Colonic mucosa (tissue), 4 donors: ENCODE measurements at regions not wholly inside any gene's neighbourhood (a gene's known extent, or its start where the extent isn't known, plus 50 kb on each side); places are given as distances from the start of the nearest gene placed in this dataset.

ENCODE experiments used
- DNase-seq: peaks from one replicate; pipeline ENCODE4 v3.0.0-alpha.2; 2020
- H3K27ac ChIP-seq: fragments of 200-600 bp; one replicate; pipeline ENCODE4 v1.8.0; 2021
- H3K27me3 ChIP-seq: fragments of 200-600 bp; one replicate; pipeline ENCODE4 v1.8.0; 2021
- H3K36me3 ChIP-seq: fragments of 200-600 bp; one replicate; pipeline ENCODE4 v1.8.0; 2021
- H3K4me1 ChIP-seq: fragments of 200-600 bp; one replicate; pipeline ENCODE4 v1.8.0; 2021; ENCODE audit warnings: mild to moderate bottlenecking
- H3K4me3 ChIP-seq: fragments of 200-600 bp; one replicate; pipeline ENCODE4 v1.8.0; 2021
- H3K9ac ChIP-seq, 2 donors: one replicate each; pipeline ENCODE4 v1.7.0; 2013; ENCODE audit warnings: control low read depth in 2 of 2, low read depth in 2 of 2, low read length in 2 of 2
- H3K9me3 ChIP-seq: fragments of 200-600 bp; one replicate; pipeline ENCODE4 v1.8.0; 2021
- CTCF ChIP-seq: fragments of 200-600 bp; IDR thresholded peaks from one replicate; pipeline ENCODE4 v1.8.0; 2022; ENCODE audit warnings: antibody characterized with exemption, mild to moderate bottlenecking
- intact Hi-C: fragments of 100-400 bp; cut with DNase I; formaldehyde crosslinking; loops from one replicate; pipeline ENCODE4 v1.14.1; 2022
- donor health status: healthy.
- donor health status: DM: no; HTN: no; CAD: no.
- donor health status: DM: no; HTN: no; CAD: no.

DNA sequence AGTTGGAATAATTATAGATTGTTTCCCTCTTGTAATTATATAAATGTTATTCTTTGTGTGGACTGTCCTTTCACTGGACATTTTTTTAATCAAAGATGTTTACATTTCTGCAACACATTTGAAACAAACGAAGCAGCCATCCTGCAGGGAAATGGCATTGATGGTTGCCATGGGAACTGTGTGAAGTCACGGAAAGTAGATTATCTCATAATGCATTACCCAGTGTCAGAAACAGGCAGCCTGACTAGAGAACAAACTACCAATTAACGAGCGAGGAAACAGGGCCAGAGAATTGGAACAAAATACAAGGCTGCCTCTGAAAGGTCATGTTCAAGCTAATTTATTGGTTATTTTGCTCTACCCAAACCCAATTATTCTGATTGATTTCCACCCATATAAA, 96.9 kb upstream of the LARGE1 start:
- no peak overlapping the region for H3K27ac ChIP-seq
- no peaks in the 10 kb centered on the region for H3K9me3 ChIP-seq
- no peaks in the 10 kb centered on the region for H3K4me1 ChIP-seq
- H3K36me3 ChIP-seq, result no peaks in the 10 kb centered on the region
- intact Hi-C loops, result no loop called here
- H3K9ac ChIP-seq, result no peak overlapping the region
- DNase-seq, result no peak
- H3K4me3 ChIP-seq, result no peak overlapping the region
- no peak for TF ChIP-seq CTCF
- H3K27me3 ChIP-seq, result no peaks in the 10 kb centered on the region

DNA sequence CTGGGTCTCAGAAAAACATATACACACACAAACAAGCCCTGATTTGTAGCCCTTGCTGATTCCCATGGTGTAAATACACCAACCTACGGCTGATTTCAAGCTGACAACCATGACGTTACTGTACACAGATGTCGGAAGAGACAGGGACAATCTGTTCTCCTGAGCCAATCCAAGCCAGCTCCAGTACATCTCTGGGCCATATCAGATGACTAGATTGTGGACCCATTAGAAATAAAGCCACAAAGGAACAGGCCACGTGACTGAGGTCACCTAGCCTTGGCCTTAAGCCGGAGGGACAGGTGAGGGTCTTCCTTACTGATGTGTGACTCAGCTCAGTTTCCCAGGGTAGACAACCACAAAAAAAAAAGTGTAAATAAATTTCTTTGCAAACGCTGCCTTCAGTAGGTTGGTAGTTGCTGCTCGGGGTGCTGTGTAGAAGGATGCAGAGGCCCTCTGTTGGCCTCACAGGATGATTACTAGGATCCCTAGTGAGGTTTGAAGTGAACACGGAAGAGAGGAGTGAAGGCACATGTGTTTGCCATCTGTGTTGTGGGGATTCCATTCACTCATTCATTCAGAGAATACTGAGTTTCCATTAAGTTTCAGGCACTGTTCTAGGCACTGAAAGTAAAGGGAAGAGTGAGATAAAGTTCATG, 99.0 kb upstream of the LARGE1 start:
- no peak overlapping the region for H3K9ac ChIP-seq
- no peak overlapping the region for H3K27ac ChIP-seq
- no peak overlapping the region for H3K4me3 ChIP-seq
- no peaks in the 10 kb centered on the region for H3K9me3 ChIP-seq
- DNase-seq, result no peak
- H3K4me1 ChIP-seq, result no peaks in the 10 kb centered on the region
- no peaks in the 10 kb centered on the region for H3K27me3 ChIP-seq
- no peak for TF ChIP-seq CTCF
- intact Hi-C loops, result no loop called here
- no peaks in the 10 kb centered on the region for H3K36me3 ChIP-seq

GRCh38 chr22:34035209-34035608, 114.9 kb upstream of the LARGE1 start:
- Histone ChIP-seq H3K4me1 (no peaks in the 10 kb centered on the region), H3K9me3 (no peaks in the 10 kb centered on the region), H3K4me3 (no peak overlapping the region), H3K36me3 (no peaks in the 10 kb centered on the region), H3K27ac (no peak overlapping the region), H3K27me3 (no peaks in the 10 kb centered on the region), H3K9ac (no peak overlapping the region)
- no peak for TF ChIP-seq CTCF
- intact Hi-C loops, result no loop called here
- no peak for DNase-seq

- no peak overlapping the region for H3K9ac ChIP-seq
- no peaks in the 10 kb centered on the region for H3K27me3 ChIP-seq
- no peaks in the 10 kb centered on the region for H3K4me1 ChIP-seq
- DNase-seq, result no peak
- TF ChIP-seq CTCF, result no peak
- H3K36me3 ChIP-seq, result no peaks in the 10 kb centered on the region
- H3K27ac ChIP-seq, result no peak overlapping the region
- no peak overlapping the region for H3K4me3 ChIP-seq
- H3K9me3 ChIP-seq, result no peaks in the 10 kb centered on the region
- intact Hi-C loops, result no loop called here
Observed at GRCh38 chr22:34036931-34037330, 116.7 kb upstream of the LARGE1 start.

DNA sequence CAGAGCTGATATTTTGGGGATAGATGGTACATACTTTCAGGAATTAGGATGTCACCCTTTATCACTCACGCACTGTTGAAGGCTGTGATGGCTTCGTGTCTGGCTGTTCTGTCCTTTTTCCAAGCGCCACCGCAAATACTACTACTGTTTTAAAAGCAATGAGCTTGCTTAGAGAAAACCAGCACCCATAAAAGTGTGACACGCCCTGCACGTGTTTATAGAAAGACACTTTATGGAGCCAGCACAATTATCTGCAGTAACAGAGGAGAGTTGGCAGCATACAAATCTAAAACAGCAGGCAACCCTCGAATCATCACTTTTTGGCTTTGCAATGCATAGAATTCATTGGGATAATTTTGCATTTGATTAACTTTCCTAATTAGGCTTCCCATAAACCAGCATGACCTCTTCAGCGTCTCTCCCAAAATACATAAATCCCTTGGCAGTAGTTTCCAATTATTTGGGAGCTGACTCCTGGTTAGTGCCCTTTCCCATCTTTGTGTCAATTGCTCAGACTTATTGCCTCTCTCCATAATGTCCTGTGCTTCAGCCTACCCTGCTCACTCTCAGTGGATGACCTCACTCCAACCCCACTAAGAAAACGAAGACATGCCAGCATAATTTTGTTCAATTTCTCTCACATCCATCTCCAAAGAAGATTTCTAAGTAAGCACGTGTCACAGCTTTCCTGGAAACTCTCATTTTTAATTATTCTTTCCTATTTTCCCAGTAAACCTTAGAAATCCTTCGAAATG, 118.7 kb upstream of the LARGE1 start:
- Histone ChIP-seq H3K36me3 (no peaks in the 10 kb centered on the region), H3K9me3 (no peaks in the 10 kb centered on the region), H3K27me3 (no peaks in the 10 kb centered on the region), H3K27ac (no peak overlapping the region), H3K4me1 (no peaks in the 10 kb centered on the region), H3K9ac (no peak overlapping the region), H3K4me3 (no peak overlapping the region)
- intact Hi-C loops, result no loop called here
- no peak for DNase-seq
- TF ChIP-seq CTCF, result no peak
